CD8-positive, alpha-beta memory T cell (primary cell): ENCODE measurements at regions not wholly inside any gene's neighbourhood (a gene's known extent, or its start where the extent isn't known, plus 50 kb on each side); places are given as distances from the start of the nearest gene placed in this dataset.

Source experiments
- CTCF ChIA-PET: fragments of 350-600 bp; sonication (Branson Sonifier 250); formaldehyde crosslinking; loops from one replicate; lab custom pipeline; 2021; ENCODE audit warnings: antibody characterized with exemption; lab: Charles Lee
- POLR2A ChIA-PET: fragments of 350-600 bp; sonication (Branson Sonifier 250); formaldehyde crosslinking; loops from one replicate; lab custom pipeline; 2021; ENCODE audit warnings: antibody characterized with exemption; lab: Charles Lee
- DNase-seq, 5 donors: peaks; one replicate each; pipeline versions ENCODE4 v3.0.0 to v3.0.0-alpha.2; 2020 to 2022; ENCODE audit warnings: mixed read lengths in 1 of 5
- H3K27ac ChIP-seq: one replicate; pipeline ENCODE4 v1.7.0; 2013; ENCODE audit warnings: low read depth, mild to moderate bottlenecking, low read length, moderate library complexity
- H3K27me3 ChIP-seq: 2 replicates; pipeline ENCODE4 v1.7.0; 2013; ENCODE audit warnings: low read length, mild to moderate bottlenecking; ENCODE audit not compliant: insufficient read depth, poor library complexity, severe bottlenecking
- H3K36me3 ChIP-seq: 2 replicates; pipeline ENCODE4 v1.7.0; 2013; ENCODE audit warnings: mild to moderate bottlenecking, low read length, moderate library complexity; ENCODE audit not compliant: insufficient read depth
- H3K4me1 ChIP-seq: 2 replicates; pipeline ENCODE4 v1.7.0; 2013; ENCODE audit warnings: mild to moderate bottlenecking, low read length, moderate library complexity; ENCODE audit not compliant: insufficient read depth
- H3K4me3 ChIP-seq: 2 replicates; pipeline ENCODE4 v1.7.0; 2013; ENCODE audit warnings: mild to moderate bottlenecking, low read length
- H3K9me3 ChIP-seq: 2 replicates; pipeline ENCODE4 v1.7.0; 2013; ENCODE audit warnings: mild to moderate bottlenecking, low read length
- H3K27ac Mint-ChIP-seq, 8 donors: one replicate each; pipeline ENCODE4 v1.8.0; 2020 to 2021; ENCODE audit warnings: mixed read lengths in 8 of 8, mild to moderate bottlenecking in 6 of 8, inconsistent platforms in 3 of 8, moderate library complexity in 3 of 8
- H3K27me3 Mint-ChIP-seq, 2 donors: one replicate each; pipeline ENCODE4 v1.8.0; 2020 to 2021; ENCODE audit warnings: mixed read lengths in 2 of 2, mild to moderate bottlenecking in 1 of 2, moderate library complexity in 1 of 2
- H3K36me3 Mint-ChIP-seq, 3 donors: one replicate each; pipeline ENCODE4 v1.8.0; 2020 to 2021; ENCODE audit warnings: mixed read lengths in 3 of 3, inconsistent platforms in 1 of 3, mild to moderate bottlenecking in 1 of 3
- H3K4me1 Mint-ChIP-seq, 3 donors: one replicate each; pipeline ENCODE4 v1.8.0; 2020 to 2021; ENCODE audit warnings: mixed read lengths in 3 of 3, inconsistent platforms in 1 of 3, mild to moderate bottlenecking in 1 of 3
- H3K4me3 Mint-ChIP-seq, 7 donors: one replicate each; pipeline ENCODE4 v1.8.0; 2020 to 2021; ENCODE audit warnings: mixed read lengths in 7 of 7, mild to moderate bottlenecking in 6 of 7, moderate library complexity in 4 of 7, inconsistent platforms in 2 of 7
- H3K9me3 Mint-ChIP-seq, 5 donors: one replicate each; pipeline ENCODE4 v1.8.0; 2020 to 2022; ENCODE audit warnings: mixed read lengths in 5 of 5, mild to moderate bottlenecking in 3 of 5, moderate library complexity in 2 of 5, inconsistent platforms in 1 of 5

- no peaks in the 10 kb centered on the region for H3K36me3 ChIP-seq
- no peak for DNase-seq
- H3K4me3 Mint-ChIP-seq: no peak overlapping the region
- no peaks in the 10 kb centered on the region for H3K27me3 ChIP-seq
- ChIA-PET POLR2A (no interaction called here), CTCF (no interaction called here)
- no peaks in the 10 kb centered on the region for H3K9me3 ChIP-seq
- no peaks in the 10 kb centered on the region for H3K27me3 Mint-ChIP-seq
- H3K9me3 Mint-ChIP-seq: peaks cover 0 to 6% (median 2%) of the 10 kb centered on the region in 5 donors
- no peaks in the 10 kb centered on the region for H3K4me1 ChIP-seq
- H3K27ac ChIP-seq: no peak overlapping the region
- H3K27ac Mint-ChIP-seq: no peak overlapping the region
- no peak overlapping the region for H3K4me3 ChIP-seq
- H3K36me3 Mint-ChIP-seq: peaks cover 0 to 1% (median 0%) of the 10 kb centered on the region in 3 donors
- H3K4me1 Mint-ChIP-seq: no peaks in the 10 kb centered on the region
Observed at GRCh38 chr10:83433705-83434104, 705.6 kb upstream of the GHITM start.

GRCh38 chr10:83448013-83448412, 691.3 kb upstream of the GHITM start:
- H3K36me3 ChIP-seq: no peaks in the 10 kb centered on the region

GRCh38 chr10:83458611-83459010, 680.7 kb upstream of the GHITM start:
- DNase-seq: no peak
- H3K4me1 ChIP-seq: no peaks in the 10 kb centered on the region
- H3K9me3 Mint-ChIP-seq: peaks cover 0 to 13% (median 3%) of the 10 kb centered on the region in 5 donors
- no peak overlapping the region for H3K4me3 Mint-ChIP-seq
- CTCF ChIA-PET: no interaction called here
- H3K27ac ChIP-seq: no peak overlapping the region
- H3K4me3 ChIP-seq: no peak overlapping the region
- no peaks in the 10 kb centered on the region for H3K27me3 ChIP-seq
- H3K36me3 Mint-ChIP-seq: no peaks in the 10 kb centered on the region
- H3K4me1 Mint-ChIP-seq: no peaks in the 10 kb centered on the region
- H3K9me3 ChIP-seq: no peaks in the 10 kb centered on the region
- POLR2A ChIA-PET: no interaction called here
- H3K27ac Mint-ChIP-seq: no peak overlapping the region
- H3K36me3 ChIP-seq: no peaks in the 10 kb centered on the region
- H3K27me3 Mint-ChIP-seq: no peaks in the 10 kb centered on the region

More at GRCh38 chr10:83448013-83448412, 691.3 kb upstream of the GHITM start:
- Histone ChIP-seq H3K27ac (no peak overlapping the region), H3K27me3 (no peaks in the 10 kb centered on the region), H3K4me1 (no peaks in the 10 kb centered on the region), H3K9me3 (no peaks in the 10 kb centered on the region), H3K4me3 (no peak overlapping the region)
- Mint-ChIP-seq H3K27me3 (no peaks in the 10 kb centered on the region), H3K27ac (no peak overlapping the region), H3K4me3 (no peak overlapping the region), H3K36me3 (no peaks in the 10 kb centered on the region), H3K9me3 (peaks cover 0 to 24% (median 8%) of the 10 kb centered on the region in 5 donors), H3K4me1 (no peaks in the 10 kb centered on the region)
- DNase-seq: no peak
- ChIA-PET POLR2A (no interaction called here), CTCF (no interaction called here)

GRCh38 chr10:83459124-83459523, 680.2 kb upstream of the GHITM start:
- no peak for DNase-seq
- H3K9me3 Mint-ChIP-seq: peaks cover 2 to 13% (median 5%) of the 10 kb centered on the region in 5 donors
- no peak overlapping the region for H3K4me3 Mint-ChIP-seq
- H3K27me3 Mint-ChIP-seq: no peaks in the 10 kb centered on the region
- Histone ChIP-seq H3K27ac (no peak overlapping the region), H3K9me3 (no peaks in the 10 kb centered on the region), H3K4me1 (no peaks in the 10 kb centered on the region), H3K27me3 (no peaks in the 10 kb centered on the region), H3K36me3 (no peaks in the 10 kb centered on the region), H3K4me3 (no peak overlapping the region)
- H3K27ac Mint-ChIP-seq: no peak overlapping the region
- CTCF ChIA-PET: no interaction called here
- no peaks in the 10 kb centered on the region for H3K36me3 Mint-ChIP-seq
- H3K4me1 Mint-ChIP-seq: no peaks in the 10 kb centered on the region
- POLR2A ChIA-PET: no interaction called here

- H3K36me3 Mint-ChIP-seq: no peaks in the 10 kb centered on the region
- H3K27me3 ChIP-seq: no peaks in the 10 kb centered on the region
- H3K4me3 ChIP-seq: no peak overlapping the region
- no peaks in the 10 kb centered on the region for H3K27me3 Mint-ChIP-seq
- ChIA-PET CTCF (no interaction called here), POLR2A (no interaction called here)
- H3K9me3 Mint-ChIP-seq: peaks cover 0 to 8% (median 6%) of the 10 kb centered on the region in 5 donors
- DNase-seq: no peak
- H3K4me3 Mint-ChIP-seq: no peak overlapping the region
- no peak overlapping the region for H3K27ac Mint-ChIP-seq
- no peaks in the 10 kb centered on the region for H3K4me1 ChIP-seq
- H3K9me3 ChIP-seq: no peaks in the 10 kb centered on the region
- H3K4me1 Mint-ChIP-seq: no peaks in the 10 kb centered on the region
- no peak overlapping the region for H3K27ac ChIP-seq
- H3K36me3 ChIP-seq: no peaks in the 10 kb centered on the region
Observed at GRCh38 chr10:83469728-83470331, 669.5 kb upstream of the GHITM start.

- H3K27ac ChIP-seq: no peak overlapping the region
- Mint-ChIP-seq H3K9me3 (peaks cover 2 to 5% (median 3%) of the 10 kb centered on the region in 5 donors), H3K4me1 (no peaks in the 10 kb centered on the region), H3K36me3 (no peaks in the 10 kb centered on the region), H3K4me3 (no peak overlapping the region), H3K27ac (no peak overlapping the region), H3K27me3 (no peaks in the 10 kb centered on the region)
- no peaks in the 10 kb centered on the region for H3K9me3 ChIP-seq
- H3K4me1 ChIP-seq: no peaks in the 10 kb centered on the region
- ChIA-PET CTCF (no interaction called here), POLR2A (no interaction called here)
- DNase-seq: no peak
- H3K36me3 ChIP-seq: no peaks in the 10 kb centered on the region
- H3K27me3 ChIP-seq: no peaks in the 10 kb centered on the region
- H3K4me3 ChIP-seq: no peak overlapping the region
Observed at GRCh38 chr10:83476211-83476610, 663.1 kb upstream of the GHITM start.

- H3K4me1 ChIP-seq: no peaks in the 10 kb centered on the region
- ChIA-PET CTCF (no interaction called here), POLR2A (no interaction called here)
- no peak overlapping the region for H3K27ac ChIP-seq
- no peaks in the 10 kb centered on the region for H3K27me3 ChIP-seq
- H3K9me3 ChIP-seq: no peaks in the 10 kb centered on the region
- Mint-ChIP-seq H3K27ac (no peak overlapping the region), H3K9me3 (peaks cover 2 to 21% (median 6%) of the 10 kb centered on the region in 5 donors), H3K4me1 (no peaks in the 10 kb centered on the region), H3K27me3 (no peaks in the 10 kb centered on the region), H3K36me3 (no peaks in the 10 kb centered on the region), H3K4me3 (no peak overlapping the region)
- no peaks in the 10 kb centered on the region for H3K36me3 ChIP-seq
- no peak overlapping the region for H3K4me3 ChIP-seq
- DNase-seq: no peak
Observed at GRCh38 chr10:83489161-83489560, 650.1 kb upstream of the GHITM start.

- POLR2A ChIA-PET: no interaction called here
Observed at GRCh38 chr10:83492004-83492403, 647.3 kb upstream of the GHITM start.

More at GRCh38 chr10:83492004-83492403, 647.3 kb upstream of the GHITM start:
- Mint-ChIP-seq H3K4me1 (no peaks in the 10 kb centered on the region), H3K27me3 (no peaks in the 10 kb centered on the region), H3K9me3 (peaks cover 0 to 16% (median 4%) of the 10 kb centered on the region in 5 donors), H3K27ac (no peak overlapping the region), H3K36me3 (no peaks in the 10 kb centered on the region), H3K4me3 (no peak overlapping the region)
- CTCF ChIA-PET: no interaction called here
- DNase-seq: no peak
- Histone ChIP-seq H3K4me1 (no peaks in the 10 kb centered on the region), H3K27me3 (no peaks in the 10 kb centered on the region), H3K27ac (no peak overlapping the region), H3K4me3 (no peak overlapping the region), H3K36me3 (no peaks in the 10 kb centered on the region), H3K9me3 (no peaks in the 10 kb centered on the region)
